HEK293T (cell line): ENCODE measurements at regions not wholly inside any gene's neighbourhood (a gene's known extent, or its start where the extent isn't known, plus 50 kb on each side); places are given as distances from the start of the nearest gene placed in this dataset.
"Not testable (repeated sequence)": the region's sequence is repeated elsewhere in the genome, so short reads cannot be mapped to it uniquely, and the experiment has no call there.

ENCODE experiments used
- CTCF ChIA-PET: fragments of 350-600 bp; formaldehyde crosslinking; extraction: SDS; loops from one replicate; lab custom pipeline; 2021; ENCODE audit warnings: antibody characterized with exemption, inconsistent platforms; lab: Yijun Ruan, JAX
- POLR2A ChIA-PET: fragments of 350-600 bp; formaldehyde crosslinking; extraction: SDS; loops from one replicate; lab custom pipeline; 2020; ENCODE audit warnings: antibody characterized with exemption, inconsistent platforms; lab: Yijun Ruan, JAX
- DNase-seq: peaks from one replicate; pipeline ENCODE4 v3.0.0; 2012; ENCODE audit warnings: mixed read lengths; ENCODE audit errors: extremely low spot score
- ARNT ChIP-seq: fragments of 450-650 bp; IDR thresholded peaks from 2 replicates; pipeline ENCODE4 v1.6.1; 2017; ENCODE audit warnings: mild to moderate bottlenecking
- BHLHE40 ChIP-seq: fragments of 450-650 bp; IDR thresholded peaks from 2 replicates; pipeline ENCODE4 v1.6.1; 2016; ENCODE audit warnings: mild to moderate bottlenecking, moderate library complexity, borderline replicate concordance
- CTBP1 ChIP-seq: fragments of 450-650 bp; IDR thresholded peaks from 2 replicates; pipeline ENCODE4 v1.6.1; 2016; ENCODE audit warnings: borderline replicate concordance
- ELF4 ChIP-seq: fragments of 450-650 bp; IDR thresholded peaks from 2 replicates; pipeline ENCODE4 v1.6.1; 2017; ENCODE audit warnings: antibody characterized with exemption
- FOXA1 ChIP-seq: fragments of 450-650 bp; IDR thresholded peaks from 2 replicates; pipeline ENCODE4 v1.6.1; 2016; ENCODE audit warnings: mild to moderate bottlenecking
- FOXK2 ChIP-seq: fragments of 450-650 bp; IDR thresholded peaks from 2 replicates; pipeline ENCODE4 v1.6.1; 2016; ENCODE audit warnings: mild to moderate bottlenecking
- FOXM1 ChIP-seq: fragments of 450-650 bp; IDR thresholded peaks from 2 replicates; pipeline ENCODE4 v1.6.1; 2017; ENCODE audit warnings: mild to moderate bottlenecking, borderline replicate concordance
- HDGF ChIP-seq: fragments of 450-650 bp; IDR thresholded peaks from 2 replicates; pipeline ENCODE4 v1.6.1; 2017; ENCODE audit warnings: antibody characterized with exemption, borderline replicate concordance
- L3MBTL2 ChIP-seq: fragments of 450-650 bp; conservative IDR thresholded peaks from 2 replicates; pipeline ENCODE4 v1.6.1; 2016; ENCODE audit warnings: mild to moderate bottlenecking
- LEF1 ChIP-seq: fragments of 450-650 bp; IDR thresholded peaks from 2 replicates; pipeline ENCODE4 v1.6.1; 2017; ENCODE audit warnings: mild to moderate bottlenecking, borderline replicate concordance
- NFRKB ChIP-seq: fragments of 450-650 bp; IDR thresholded peaks from 2 replicates; pipeline ENCODE4 v1.6.1; 2016; ENCODE audit warnings: mild to moderate bottlenecking, moderate library complexity
- PKNOX1 ChIP-seq: fragments of 450-650 bp; IDR thresholded peaks from 2 replicates; pipeline ENCODE4 v1.6.1; 2016
- SP1 ChIP-seq: fragments of 450-650 bp; IDR thresholded peaks from 2 replicates; pipeline ENCODE4 v1.6.1; 2017
- SUZ12 ChIP-seq: fragments of 450-650 bp; IDR thresholded peaks from 2 replicates; pipeline ENCODE4 v1.6.1; 2016; ENCODE audit warnings: mild to moderate bottlenecking
- TARDBP ChIP-seq: fragments of 450-650 bp; IDR thresholded peaks from 2 replicates; pipeline ENCODE4 v1.6.1; 2016
- ZNF384 ChIP-seq: fragments of 450-650 bp; IDR thresholded peaks from 2 replicates; pipeline ENCODE4 v1.6.1; 2016

GRCh38 chr2:82007071-82007664 is 1702.6 kb upstream of the LRRTM1 start:
- POLR2A ChIA-PET = no interaction called here
- CTCF ChIA-PET = interaction anchor here (0.5 kb wide), 1 partner anchor 113 kb away, joined by 3 read pairs; no protein-coding TSS in a partner anchor
- TF ChIP-seq FOXM1 (no peak), L3MBTL2 (no peak), SUZ12 (no peak), BHLHE40 (no peak), HDGF (no peak), LEF1 (no peak), FOXA1 (no peak)
- DNase-seq = no peak

GRCh38 chr2:82005889-82006288 is 1701.3 kb upstream of the LRRTM1 start:
- POLR2A ChIA-PET, DNase-seq, CTCF ChIA-PET: not testable (repeated sequence)

- POLR2A ChIA-PET = no interaction called here
- CTCF ChIA-PET = interaction anchor here (0.6 kb wide), 1 partner anchor 135 kb away, joined by 6 read pairs; no protein-coding TSS in a partner anchor
These were observed 1697.1 kb upstream of the LRRTM1 start for GRCh38 chr2:82001614-82002013.

GRCh38 chr2:82000606-82001005 is 1696.1 kb upstream of the LRRTM1 start:
- ChIA-PET POLR2A (no interaction called here), CTCF (no interaction called here)
- no peak for DNase-seq
- TF ChIP-seq NFRKB (no peak), CTBP1 (no peak), PKNOX1 (no peak), FOXA1 (no peak), ZNF384 (no peak), ARNT (no peak), L3MBTL2 (no peak), FOXK2 (no peak)

More at GRCh38 chr2:82001614-82002013, 1697.1 kb upstream of the LRRTM1 start:
- TF ChIP-seq LEF1 = no peak
- no peak for TF ChIP-seq FOXK2
- no peak for TF ChIP-seq FOXA1
- TF ChIP-seq ZNF384 = no peak
- TF ChIP-seq CTBP1 = no peak
- TF ChIP-seq L3MBTL2 = no peak
- TF ChIP-seq FOXM1 = no peak
- no peak for TF ChIP-seq HDGF
- no peak for TF ChIP-seq BHLHE40
- TF ChIP-seq ARNT = no peak
- TF ChIP-seq ELF4 = no peak
- TF ChIP-seq SP1 = no peak
- DNase-seq = no peak

GRCh38 chr2:81996332-81996731 is 1691.8 kb upstream of the LRRTM1 start:
- TF ChIP-seq FOXM1 = no peak
- TF ChIP-seq PKNOX1 = no peak
- no peak for TF ChIP-seq HDGF
- no peak for DNase-seq
- POLR2A ChIA-PET = no interaction called here
- CTCF ChIA-PET = no interaction called here

- ChIA-PET CTCF (no interaction called here), POLR2A (no interaction called here)
- TF ChIP-seq ELF4 (no peak), LEF1 (no peak), ZNF384 (no peak), PKNOX1 (no peak), TARDBP (no peak), FOXM1 (no peak), SP1 (no peak), SUZ12 (no peak), ARNT (no peak), FOXA1 (no peak), FOXK2 (no peak), CTBP1 (no peak), BHLHE40 (no peak), L3MBTL2 (no peak), HDGF (no peak), NFRKB (no peak)
- no peak for DNase-seq
These were observed 1686.7 kb upstream of the LRRTM1 start for GRCh38 chr2:81991282-81991681.

- POLR2A ChIA-PET = no interaction called here
- DNase-seq = no peak
- CTCF ChIA-PET = no interaction called here
- no peak for TF ChIP-seq HDGF
- TF ChIP-seq BHLHE40 = no peak
- TF ChIP-seq NFRKB = no peak
- TF ChIP-seq ZNF384 = no peak
- TF ChIP-seq L3MBTL2 = no peak
- TF ChIP-seq FOXK2 = no peak
- TF ChIP-seq CTBP1 = no peak
- no peak for TF ChIP-seq PKNOX1
- TF ChIP-seq FOXA1 = no peak
- no peak for TF ChIP-seq SUZ12
- no peak for TF ChIP-seq LEF1
- no peak for TF ChIP-seq FOXM1
- no peak for TF ChIP-seq TARDBP
- no peak for TF ChIP-seq SP1
- TF ChIP-seq ELF4 = no peak
- no peak for TF ChIP-seq ARNT
These were observed 1682.8 kb upstream of the LRRTM1 start for GRCh38 chr2:81987370-81987769.
